ENCODE measurements at regions not wholly inside any gene's neighbourhood (a gene's known extent, or its start where the extent isn't known, plus 50 kb on each side); places are given as distances from the start of the nearest gene placed in this dataset.

GRCh38 chr1:4424254-4424653 lies 230.2 kb upstream of the AJAP1 start:
- DNase-seq (ENCODE audit: low spot score): no peak

- DNase-seq (ENCODE audit: low spot score): no peak
Measured at GRCh38 chr1:4424766-4425165, 229.6 kb upstream of the AJAP1 start.

- no peak for DNase-seq (ENCODE audit: low spot score)
Measured at GRCh38 chr1:4425892-4426291, 228.5 kb upstream of the AJAP1 start.

GRCh38 chr1:4428711-4429110 lies 225.7 kb upstream of the AJAP1 start:
- DNase-seq (ENCODE audit: low spot score): no peak

GRCh38 chr1:4430406-4431365 lies 223.7 kb upstream of the AJAP1 start:
- DNase-seq (ENCODE audit: low spot score): no peak

GRCh38 chr1:4431491-4431890 lies 222.9 kb upstream of the AJAP1 start:
- DNase-seq (ENCODE audit: low spot score): no peak

- no peak for DNase-seq (ENCODE audit: low spot score)
Measured at GRCh38 chr1:4433075-4433474, 221.3 kb upstream of the AJAP1 start.

- no peak for DNase-seq (ENCODE audit: low spot score)
Measured at GRCh38 chr1:4444086-4444485, 210.3 kb upstream of the AJAP1 start.

GRCh38 chr1:4447778-4448420 lies 206.5 kb upstream of the AJAP1 start:
- no peak for DNase-seq (ENCODE audit: low spot score)

- DNase-seq (ENCODE audit: low spot score): no peak
Measured at GRCh38 chr1:4449972-4450371, 204.4 kb upstream of the AJAP1 start.

- DNase-seq (ENCODE audit: low spot score): no peak
Measured at GRCh38 chr1:4452701-4453100, 201.7 kb upstream of the AJAP1 start.

GRCh38 chr1:4460052-4460451 lies 194.4 kb upstream of the AJAP1 start:
- no peak for DNase-seq (ENCODE audit: low spot score)

- DNase-seq (ENCODE audit: low spot score): no peak
Measured at GRCh38 chr1:4460651-4461050, 193.8 kb upstream of the AJAP1 start.

GRCh38 chr1:4461726-4462290 lies 192.6 kb upstream of the AJAP1 start:
- no peak for DNase-seq (ENCODE audit: low spot score)

- DNase-seq (ENCODE audit: low spot score): no peak
Measured at GRCh38 chr1:4462831-4463484, 191.5 kb upstream of the AJAP1 start.

- no peak for DNase-seq (ENCODE audit: low spot score)
Measured at GRCh38 chr1:4463631-4464030, 190.8 kb upstream of the AJAP1 start.

- no peak for DNase-seq (ENCODE audit: low spot score)
Measured at GRCh38 chr1:4464478-4464877, 189.9 kb upstream of the AJAP1 start.

GRCh38 chr1:4467241-4467640 lies 187.2 kb upstream of the AJAP1 start:
- DNase-seq (ENCODE audit: low spot score): no peak

GRCh38 chr1:4468386-4468785 lies 186.0 kb upstream of the AJAP1 start:
- no peak for DNase-seq (ENCODE audit: low spot score)

GRCh38 chr1:4468804-4469514 lies 185.4 kb upstream of the AJAP1 start:
- no peak for DNase-seq (ENCODE audit: low spot score)

GRCh38 chr1:4476394-4476793 lies 178.0 kb upstream of the AJAP1 start:
- DNase-seq (ENCODE audit: low spot score): no peak

- no peak for DNase-seq (ENCODE audit: low spot score)
Measured at GRCh38 chr1:4481451-4481850, 173.0 kb upstream of the AJAP1 start.
